Stimulated activated CD4-positive, alpha-beta T cell treated with anti-CD3 and anti-CD28 coated beads, Interleukin-1b, Interleukin-23, amount 100 ng/mL, for 1 hour (primary cell): ENCODE measurements at regions not wholly inside any gene's neighbourhood (a gene's known extent, or its start where the extent isn't known, plus 50 kb on each side); places are given as distances from the start of the nearest gene placed in this dataset.
"Not testable (repeated sequence)": the region's sequence is repeated elsewhere in the genome, so short reads cannot be mapped to it uniquely, and the experiment has no call there.

Experiments used
- DNase-seq, 2 donors: peaks; one replicate each; pipeline ENCODE4 v3.0.0-alpha.2; 2020; ENCODE audit warnings: low read depth in 2 of 2

DNA sequence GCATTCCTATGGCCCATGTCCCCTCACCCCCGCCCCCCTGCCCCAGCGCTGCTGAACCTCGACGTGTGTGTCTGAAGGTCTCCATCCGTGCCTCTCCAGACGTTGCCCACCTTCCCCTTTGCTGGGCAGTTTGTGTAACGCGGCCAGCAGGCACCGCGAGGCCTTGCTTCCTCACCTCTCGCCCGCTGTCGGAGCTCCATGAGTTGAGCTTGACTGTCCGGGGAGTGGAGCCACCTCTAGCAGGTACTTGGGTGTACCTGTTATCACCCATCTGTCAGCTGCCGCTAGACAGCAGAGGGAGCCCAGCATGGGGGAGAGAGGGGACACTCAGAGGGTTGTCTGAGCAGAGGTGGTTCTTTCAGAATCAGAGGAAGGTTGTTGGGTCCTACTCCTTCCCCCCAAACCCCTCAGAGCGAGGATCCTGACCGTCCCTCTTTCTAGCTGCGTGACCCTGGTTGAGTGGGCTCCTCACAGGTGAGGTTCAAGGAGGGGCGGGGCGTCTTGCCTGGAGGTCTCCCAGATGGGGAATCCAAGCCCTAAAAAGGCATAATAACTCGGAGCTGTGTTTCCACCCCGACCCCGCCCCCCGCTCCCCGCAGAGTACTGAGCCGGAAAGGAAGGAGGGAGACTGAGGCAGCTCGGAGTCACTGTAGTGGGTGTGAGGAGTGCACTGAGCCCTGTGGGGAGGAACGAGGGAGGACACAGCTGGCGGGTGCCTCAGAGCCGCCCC lies 184.7 kb downstream of the C9orf50 start:
- no peak for DNase-seq

DNA sequence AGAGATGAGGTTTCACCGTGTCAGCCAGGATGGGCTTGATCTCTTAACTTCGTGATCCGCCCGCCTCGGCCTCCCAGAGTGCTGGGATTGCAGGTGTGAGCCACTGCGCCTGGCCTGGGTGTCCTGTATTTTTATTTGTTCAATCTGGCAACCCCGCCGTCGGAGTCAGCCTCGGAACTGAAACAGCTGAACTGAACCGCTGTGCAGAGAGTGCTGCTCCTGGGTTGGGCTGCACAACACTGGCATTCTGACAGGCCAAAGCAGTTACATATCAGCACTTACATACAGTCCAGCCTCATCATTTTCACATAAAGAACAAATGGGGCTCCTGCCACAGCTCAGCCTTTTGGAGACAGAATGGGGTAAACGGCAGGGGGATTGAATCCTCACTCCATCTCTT lies 185.6 kb downstream of the C9orf50 start:
- DNase-seq, result no peak

DNA sequence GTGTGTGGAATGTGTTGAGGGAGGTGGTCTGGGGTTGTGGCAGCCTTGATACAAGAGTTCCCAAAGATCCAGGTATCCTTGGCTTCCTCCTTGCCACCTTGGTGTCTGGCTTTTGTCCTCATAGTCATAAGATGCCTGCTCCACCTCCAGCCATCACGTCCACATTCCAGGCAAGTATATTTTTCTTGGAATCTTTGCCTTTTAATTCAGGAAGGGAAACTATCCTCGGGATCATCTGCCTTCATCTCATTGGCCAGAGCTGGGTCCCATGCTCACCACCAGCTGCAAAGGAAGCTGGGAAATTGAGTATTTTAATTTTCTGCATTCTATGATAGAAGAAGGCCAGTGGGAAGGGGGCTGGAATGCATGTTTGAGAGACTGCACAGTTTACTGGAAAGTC lies 186.7 kb downstream of the C9orf50 start:
- DNase-seq, result no peak

DNA sequence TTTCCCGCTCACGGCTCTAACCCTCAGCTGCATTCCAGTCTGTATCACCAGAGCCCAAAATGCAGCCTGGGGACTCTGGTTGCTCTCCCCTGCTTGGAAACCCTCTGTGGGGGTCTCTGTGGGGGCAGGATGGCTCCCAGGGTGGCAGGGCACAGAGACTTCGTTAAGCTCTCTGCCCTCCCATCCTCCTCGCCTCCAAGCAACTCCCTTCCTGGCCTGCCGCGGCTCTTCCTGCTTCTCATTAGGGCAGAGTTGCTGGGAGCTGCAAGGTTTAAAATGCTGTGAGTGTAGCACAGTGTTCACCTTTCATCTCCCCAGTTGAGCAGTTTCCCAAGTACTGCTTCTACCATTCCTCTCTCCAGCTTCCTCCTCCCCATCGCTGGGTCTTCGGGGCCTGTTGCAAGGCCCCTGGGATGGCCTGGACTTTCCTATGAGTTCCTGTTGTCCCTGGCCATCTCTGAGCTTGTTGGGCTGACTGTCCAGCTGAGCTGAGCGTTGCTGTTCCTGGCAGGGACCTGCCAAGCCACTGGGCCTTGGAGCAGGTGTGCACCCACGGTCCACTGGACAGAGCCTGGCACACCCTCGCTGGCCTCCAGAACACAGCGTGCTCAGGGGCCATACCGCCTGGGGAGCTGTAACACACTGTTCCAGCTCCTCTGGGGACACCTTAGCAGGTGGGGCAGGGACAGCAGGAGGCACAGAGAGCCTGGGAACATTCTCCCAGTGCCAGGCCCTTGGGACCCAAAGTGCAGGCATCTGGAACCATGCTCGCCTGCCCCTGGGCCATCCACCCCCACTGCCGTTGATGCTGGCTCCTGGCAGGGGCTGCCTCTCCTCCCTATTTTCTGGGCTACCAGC lies 188.4 kb downstream of the C9orf50 start:
- no peak for DNase-seq

DNA sequence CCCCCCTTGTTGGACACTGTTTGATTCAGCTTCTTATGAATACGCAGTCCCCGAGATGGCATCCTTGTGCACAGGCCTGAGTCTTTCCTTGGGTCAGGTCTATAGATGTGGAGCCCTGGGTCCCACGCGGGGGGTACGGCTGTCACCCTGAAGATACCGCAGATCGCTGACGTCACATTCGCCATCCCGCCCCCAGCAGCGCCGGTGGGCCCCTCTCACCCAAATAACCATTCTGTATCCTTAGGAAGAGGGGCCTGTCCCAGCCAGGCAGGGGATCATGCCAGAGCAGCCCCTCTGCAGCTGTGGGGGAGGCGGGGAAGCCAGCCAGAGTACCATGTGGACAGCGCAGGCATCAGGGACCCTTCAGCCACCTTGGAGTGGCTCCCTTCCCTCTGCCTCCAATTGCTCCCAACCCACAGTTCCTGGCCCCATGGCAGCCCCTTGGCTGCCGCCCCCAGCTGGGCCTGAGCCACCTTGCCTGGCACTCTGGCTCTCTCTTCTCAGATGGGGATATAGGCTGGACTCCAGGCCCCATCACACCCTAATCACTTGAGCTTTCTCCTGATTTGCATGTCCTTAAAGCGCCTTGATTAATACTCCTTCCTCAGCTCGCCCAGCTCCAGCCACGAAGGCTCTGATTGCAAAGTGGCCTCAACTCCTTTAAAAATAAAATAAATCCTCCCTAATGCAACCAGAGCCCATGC lies 189.8 kb downstream of the C9orf50 start:
- DNase-seq, result no peak

DNA sequence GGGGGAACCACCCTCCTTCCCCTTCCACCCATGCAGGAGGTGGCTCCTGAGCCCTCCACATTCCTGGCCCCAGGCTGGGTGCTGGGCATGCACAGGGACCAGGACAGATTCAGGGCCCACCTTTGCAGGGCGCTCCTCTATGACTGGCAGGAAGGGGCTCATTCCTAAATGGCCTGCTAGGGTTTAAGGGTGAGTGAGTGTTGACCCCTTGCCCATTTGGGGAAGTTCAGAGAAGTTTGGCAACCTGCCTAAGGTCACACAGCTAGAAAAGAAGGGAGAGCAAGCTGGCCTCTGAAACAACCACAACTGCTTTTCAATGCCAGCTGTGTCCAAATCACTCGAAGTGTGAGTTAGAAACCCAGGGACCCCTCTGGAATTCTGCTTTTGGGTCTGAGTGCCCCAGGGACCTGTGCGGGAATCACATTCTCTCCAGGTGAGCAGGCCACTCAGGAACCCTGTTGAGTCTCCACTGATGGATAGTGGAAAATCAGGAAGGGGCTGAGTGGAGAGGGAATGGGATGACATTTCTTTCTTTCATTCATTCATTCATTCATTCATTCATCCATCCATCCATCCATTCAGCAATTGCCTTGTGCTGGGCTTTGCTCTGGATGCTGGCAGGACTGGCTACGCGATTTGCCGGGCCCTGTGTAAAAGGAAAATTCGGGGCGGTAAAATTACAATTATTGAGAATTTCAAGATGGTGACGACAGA lies 191.9 kb downstream of the C9orf50 start:
- no peak for DNase-seq

DNA sequence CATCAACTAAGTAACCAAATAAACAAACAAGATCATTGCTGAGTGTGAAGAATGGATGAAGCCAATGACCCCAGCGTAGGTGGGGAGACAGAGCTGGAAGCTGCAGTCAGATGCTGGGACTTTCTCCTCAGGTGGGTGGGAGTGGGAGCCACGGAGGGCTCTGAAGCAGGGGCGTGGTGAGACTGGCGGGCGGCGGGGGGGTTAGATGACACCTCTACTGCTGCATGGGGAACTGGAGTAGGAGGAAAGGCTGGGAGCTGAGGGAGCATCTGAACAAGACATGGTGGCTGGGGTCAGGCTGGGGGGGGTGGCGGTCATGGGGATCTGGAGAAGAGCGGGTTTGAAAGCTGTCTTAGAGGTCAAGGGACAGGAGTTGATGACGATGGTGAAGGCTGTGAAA lies 193.8 kb downstream of the C9orf50 start:
- DNase-seq, result no peak

DNA sequence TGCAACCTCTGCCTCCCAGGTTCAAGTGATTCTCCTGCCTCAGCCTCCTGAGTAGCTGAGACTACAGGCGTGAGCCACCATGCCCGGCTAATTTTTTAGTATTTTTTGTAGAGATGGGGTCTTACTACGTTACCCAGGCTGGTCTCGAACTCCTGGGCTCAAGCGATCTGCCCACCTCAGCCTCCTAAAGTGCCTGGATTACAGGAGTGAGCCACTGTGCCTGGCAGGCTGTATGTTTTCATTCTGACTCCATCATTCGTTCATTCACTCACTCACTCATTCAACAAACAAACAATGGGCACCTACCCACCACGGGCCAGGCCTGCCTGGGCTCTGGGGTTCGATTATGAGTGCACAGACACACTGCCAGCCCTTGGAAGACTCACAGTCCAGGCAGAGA lies 197.1 kb downstream of the C9orf50 start:
- not testable (repeated sequence) for DNase-seq

DNA sequence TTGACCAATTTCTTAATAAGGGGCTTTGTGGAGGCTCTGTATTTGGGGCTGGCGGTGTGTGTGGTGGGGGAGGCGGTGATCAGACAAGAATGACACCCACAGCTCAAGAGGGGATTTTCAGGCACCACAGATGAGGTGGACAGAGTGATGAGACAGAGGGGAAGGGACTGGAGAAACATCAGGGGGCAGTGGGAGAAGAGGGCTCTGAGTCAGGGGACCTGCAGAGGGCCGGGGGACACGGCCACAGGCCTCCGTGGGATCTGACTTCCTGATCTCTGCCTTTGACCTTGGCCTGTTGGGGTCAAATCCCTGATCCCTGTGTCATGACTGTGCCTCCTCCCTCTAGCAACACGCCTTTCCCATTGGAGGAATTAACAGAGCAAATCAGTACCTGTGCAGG lies 197.7 kb downstream of the C9orf50 start:
- no peak for DNase-seq

DNA sequence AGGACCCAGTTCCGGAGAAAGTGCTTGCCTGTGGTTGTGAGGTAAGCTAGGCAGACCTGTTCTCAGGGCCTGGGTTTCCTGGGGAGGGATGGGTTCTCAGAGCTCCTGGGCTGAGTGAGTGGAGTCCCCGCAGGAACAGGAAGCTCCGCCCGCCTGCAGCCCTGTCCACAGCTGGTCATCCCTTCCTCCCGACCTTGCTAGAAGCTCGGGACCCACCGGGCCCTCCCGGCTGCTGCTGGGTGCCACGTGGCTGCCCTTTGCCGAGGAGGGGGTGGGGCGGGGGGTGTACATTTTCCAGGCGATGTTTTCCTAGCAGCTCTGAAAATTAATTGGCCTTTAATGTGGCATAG lies 198.1 kb downstream of the C9orf50 start:
- no peak for DNase-seq

DNA sequence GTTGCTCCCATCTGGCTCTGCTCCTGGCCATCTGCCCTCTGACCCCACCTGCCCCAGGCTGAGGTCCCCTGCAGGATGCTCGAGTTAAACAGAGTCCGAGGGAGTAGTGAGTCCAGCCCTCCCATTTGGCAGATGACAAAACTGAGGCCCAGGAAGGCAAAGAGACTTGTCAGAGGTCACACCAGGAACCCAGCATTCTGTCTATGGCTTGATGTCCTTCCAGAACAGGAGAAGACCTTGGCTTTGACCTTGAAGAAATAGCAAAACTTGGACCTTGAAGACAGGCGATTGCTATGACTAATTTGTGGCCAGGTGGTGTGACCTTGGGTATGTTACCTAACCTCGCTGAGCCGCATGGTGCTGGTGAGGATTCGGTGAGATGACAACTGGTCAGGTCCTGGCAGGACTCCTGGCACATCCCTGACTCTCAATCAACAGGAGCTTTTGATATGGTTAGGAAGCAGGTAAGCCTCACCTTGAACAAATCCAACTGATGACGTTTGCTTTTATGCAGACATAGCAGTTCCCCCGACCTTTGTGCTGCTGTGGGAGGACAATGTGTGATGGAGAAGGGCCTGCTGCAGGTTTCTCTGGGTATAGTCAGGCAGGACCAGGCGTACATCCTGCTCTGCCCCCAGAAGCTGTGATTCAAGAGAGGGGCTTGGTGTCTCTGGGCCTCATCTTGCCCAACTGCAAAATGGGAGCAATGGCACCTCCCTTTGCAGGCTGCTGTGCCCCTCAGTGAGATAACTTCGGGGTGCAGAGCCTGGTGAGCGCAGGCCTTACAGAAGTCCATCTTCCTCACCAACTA lies 198.7 kb downstream of the C9orf50 start:
- no peak for DNase-seq

DNA sequence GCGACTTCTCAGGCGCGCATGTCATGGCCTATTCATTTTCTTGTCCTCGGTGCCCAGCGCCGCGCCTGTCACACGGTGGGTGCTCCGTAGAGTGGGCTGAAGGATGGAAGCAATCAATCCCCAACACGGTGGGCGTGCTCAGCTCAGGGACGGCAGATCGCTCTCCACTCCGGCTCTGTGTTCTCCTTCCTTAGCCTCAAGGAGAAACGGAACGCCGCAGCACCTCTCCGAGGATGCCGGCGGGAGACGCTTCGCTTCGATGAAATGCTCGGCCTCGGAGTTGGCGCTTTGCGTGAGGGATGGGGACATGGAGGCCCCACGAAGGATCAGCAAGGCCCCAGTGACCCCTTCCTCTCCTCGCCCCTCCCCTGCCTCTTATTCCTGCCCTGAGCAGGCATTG lies 199.5 kb downstream of the C9orf50 start:
- DNase-seq, result no peak

DNA sequence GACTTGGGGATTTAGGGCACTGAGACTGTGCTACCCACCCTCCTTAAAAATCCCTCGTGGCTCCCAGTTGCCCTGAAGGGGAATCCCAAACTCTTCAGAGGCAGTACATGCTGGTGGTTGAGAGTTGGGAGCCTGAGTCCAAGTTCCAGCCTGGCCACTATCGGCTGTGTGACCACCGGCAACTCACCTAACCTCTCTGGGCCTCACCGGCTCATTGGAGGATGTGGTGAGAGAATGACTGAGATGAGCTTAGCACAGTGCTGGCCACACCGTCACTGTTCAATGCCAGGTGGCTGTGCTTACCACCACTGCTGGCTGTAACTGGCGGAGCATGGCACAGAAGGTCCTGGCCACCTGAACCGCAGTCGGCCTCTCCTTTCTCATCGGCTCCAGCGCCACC lies 200.2 kb downstream of the C9orf50 start:
- no peak for DNase-seq

DNA sequence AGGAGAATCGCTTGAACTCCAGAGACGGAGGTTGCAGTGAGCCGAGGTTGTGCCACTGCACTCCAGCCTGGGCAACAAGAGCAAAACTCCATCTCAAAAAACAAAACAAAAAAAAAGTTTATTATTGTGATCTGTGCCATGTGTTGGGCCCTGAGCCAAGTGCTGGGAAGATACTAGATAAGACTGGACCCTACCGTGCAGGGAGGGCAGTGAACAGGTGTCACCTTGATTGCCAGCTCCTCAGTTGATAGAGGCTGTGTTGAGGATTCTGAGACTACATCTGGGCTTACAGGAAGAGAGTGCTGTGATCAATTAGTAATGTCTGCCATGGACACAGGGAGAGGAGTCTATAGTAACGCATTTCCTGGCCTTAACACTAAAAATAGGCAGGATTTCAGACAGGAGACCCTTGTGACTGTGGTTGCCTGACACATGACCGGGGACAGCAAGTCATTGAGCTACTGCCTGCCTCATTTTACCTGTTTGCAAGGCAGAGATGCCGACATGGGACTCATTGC lies 201.5 kb downstream of the C9orf50 start:
- DNase-seq, result no peak

DNA sequence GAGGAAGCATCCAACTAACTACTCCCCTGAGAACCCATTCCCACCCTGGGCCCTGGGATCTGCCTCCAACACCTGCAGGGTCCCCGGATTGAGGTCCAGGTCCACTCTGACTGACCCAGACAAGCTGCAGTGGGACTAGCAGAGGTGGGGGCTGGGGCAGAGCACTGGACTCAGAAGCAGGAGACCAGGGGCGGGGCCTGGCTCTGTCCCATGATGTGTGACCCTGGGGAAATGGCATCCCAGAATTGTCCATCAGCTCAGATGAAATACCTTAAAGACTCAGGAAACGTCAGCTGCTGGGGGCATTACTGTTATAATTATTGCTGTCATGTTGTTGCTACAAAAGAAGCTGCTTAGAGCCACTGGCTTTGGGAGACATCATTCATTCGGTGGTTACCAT lies 202.4 kb downstream of the C9orf50 start:
- no peak for DNase-seq

DNA sequence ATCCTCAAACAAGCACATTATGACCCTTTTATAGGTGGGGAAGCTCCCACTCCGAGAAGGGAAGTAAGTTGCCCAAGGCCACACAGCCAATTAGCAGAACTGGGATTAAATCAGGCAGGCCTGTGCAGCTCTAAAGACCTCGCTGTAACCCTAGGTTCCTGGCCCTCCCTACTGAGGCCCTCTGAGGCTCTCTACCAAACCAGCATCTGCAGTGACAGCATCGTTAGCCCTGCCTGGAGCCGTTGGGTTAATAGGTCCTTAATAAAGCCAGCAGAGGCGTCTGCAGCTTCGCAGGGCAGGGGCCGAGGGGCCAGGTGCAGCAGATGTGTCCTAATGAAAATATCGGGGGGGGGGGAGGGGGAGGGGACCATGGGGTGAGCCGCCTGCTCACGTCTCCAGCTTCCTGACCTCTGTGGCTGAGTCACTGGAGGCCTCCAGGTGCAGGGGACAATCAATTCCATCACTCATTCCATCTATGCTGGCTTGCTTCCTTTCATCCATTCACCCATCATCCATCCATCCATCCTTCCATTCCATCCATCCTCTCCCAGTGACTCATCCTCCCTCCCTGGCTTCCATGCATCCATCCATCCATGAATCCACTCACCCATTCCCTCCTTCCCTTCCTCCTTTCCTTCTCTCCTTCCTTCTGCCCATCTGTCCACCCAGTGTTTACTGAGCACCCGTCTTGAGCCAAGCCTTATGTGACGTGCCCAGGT lies 203.9 kb downstream of the C9orf50 start:
- no peak for DNase-seq

DNA sequence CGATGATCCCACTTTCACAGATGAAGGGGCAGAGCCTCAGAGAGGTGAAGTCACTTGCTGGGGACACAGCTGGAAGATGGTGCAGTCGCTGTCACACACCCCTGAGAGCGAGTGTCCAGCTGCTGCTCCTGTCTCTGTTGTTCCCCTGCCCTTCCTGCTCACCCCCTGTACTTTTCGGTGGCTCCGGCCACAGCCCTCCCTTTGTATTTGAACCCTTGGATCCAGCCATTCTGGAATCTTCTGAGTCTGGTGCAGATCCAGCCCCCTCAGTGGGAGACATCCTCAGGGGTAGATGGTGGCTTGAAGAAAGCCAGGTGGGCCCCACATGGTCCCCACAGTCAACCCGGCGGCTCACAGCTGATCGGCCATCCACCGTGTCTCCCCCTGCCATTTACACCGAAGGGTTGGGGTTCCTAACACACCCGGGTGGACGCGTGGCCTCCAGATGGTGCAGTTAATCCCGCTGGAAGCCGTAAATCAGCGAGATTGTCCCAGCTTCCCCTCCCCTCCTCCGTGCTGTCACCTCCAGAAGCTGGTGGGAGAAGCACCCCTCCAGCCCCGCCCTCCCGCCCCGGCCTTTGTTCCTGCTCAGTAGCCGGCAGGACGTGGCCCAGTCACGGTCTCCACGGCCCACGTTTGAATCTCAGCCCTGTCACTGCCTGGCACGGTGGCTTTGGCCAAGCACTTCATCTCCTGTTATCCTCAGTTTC lies 204.8 kb downstream of the C9orf50 start:
- DNase-seq, result no peak

DNA sequence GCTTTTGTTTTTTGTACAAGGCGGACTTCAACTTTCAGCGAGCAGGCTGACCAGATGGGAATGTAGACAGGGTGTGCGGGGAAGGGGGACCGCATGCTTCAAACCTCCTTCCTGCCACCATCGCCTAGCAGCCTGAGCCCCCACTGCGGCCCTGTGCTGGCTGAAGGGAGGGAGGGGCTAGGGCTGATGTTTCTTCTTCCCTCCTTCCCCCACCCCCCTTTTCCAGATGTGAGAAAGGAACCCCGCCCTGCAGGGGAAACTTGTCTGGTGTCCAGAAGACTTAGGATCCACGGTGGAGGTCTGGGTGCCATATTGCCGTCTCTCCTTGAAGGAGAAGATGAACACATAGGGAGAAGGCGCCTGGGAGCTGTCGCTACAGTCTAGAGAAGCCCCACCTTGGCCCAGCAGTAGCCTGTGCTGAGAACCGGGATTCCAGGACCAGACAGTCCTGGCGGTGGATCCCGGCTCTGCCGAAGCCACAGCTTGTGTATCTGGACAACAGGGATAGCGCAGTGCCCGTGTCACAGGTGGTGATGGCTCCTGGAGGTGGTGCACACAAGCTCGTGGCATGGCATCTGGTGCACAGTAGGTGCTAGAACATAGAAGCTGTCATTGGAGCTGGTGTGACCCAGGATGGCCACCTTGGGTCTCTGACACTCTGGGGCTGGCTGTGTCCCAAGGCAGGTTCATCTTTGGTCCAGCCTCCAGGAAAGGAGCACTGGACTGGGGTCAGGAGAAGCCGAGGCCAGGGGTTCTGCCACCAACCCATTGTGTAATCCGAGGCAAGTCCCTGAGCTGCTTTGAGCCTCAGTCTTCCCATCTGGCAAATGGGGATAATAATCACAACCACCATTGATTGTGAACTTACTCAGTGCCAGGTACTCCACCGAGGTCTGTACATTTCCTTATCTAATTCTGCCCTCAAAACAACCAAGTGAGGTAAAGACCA lies 205.6 kb downstream of the C9orf50 start:
- DNase-seq, result no peak
